ENCODE measurements at regions not wholly inside any gene's neighbourhood (a gene's known extent, or its start where the extent isn't known, plus 50 kb on each side); places are given as distances from the start of the nearest gene placed in this dataset.

DNA sequence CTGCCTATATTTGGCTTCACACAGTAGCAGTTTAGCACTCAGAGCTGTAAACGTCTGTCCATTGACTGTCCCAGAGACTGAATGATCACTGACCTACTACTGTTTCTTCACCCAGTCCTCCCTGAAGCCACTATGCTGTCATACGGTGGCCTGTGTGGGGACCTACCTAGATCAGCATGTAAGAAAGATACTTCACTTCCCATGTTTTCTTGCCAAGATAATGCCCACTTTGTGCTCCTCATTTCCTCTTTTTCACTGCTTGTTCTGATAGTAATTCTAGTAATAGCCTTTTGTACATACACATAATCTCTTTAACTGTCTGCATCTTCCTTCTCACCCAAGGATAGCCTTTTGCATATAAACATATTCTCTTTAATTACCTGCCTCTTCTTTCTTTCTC, 109.9 kb upstream of the TIAM2 start:
- no peak for TF ChIP-seq CTCF (IDR thresholded peaks at IDR 0.05; ENCODE audit: insufficient read depth, missing control alignments)
- no peak for FAIRE-seq
- DNase-seq (ENCODE audit: insufficient read length, low spot score), result no peak

DNA sequence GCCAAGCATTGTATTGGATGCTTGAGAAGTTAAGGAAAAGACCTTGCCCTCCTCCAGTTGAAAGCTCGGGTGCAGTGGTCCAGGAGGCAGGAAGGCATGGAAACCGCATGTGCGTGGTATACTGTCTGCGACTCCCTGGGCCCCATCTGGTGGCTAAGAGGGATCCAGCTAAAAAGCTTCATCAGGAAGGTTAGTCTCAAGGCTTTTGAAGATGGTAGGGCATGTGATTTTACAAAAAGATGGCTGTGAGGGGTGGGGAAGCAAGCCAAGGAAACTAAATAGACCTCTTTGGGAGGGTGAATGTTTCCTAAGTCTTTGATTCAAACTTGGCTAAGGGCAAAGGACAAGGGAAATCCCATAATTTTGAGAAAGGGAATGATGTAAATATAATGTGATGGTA, 109.1 kb upstream of the TIAM2 start:
- TF ChIP-seq CTCF (IDR thresholded peaks at IDR 0.05; ENCODE audit: insufficient read depth, missing control alignments), result no peak
- DNase-seq (ENCODE audit: insufficient read length, low spot score), result no peak

DNA sequence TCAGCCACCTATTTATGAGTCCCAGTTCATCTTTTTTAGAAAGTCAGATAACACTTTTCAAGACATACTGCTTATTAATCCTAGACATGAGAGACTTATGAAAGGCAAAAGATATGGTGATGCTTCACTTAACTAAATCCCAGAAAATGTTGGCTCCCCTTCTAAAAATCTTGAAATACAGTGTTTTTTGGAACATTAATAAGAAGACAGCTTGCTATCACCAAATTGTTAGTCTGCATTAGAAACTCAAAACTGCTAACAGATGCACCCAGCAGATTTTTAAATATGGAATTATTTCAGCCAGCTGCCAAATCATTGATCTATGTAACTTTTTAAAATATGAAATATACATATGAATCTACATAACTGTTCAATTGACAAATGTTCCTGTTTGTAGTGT, 108.6 kb upstream of the TIAM2 start:
- TF ChIP-seq CTCF (IDR thresholded peaks at IDR 0.05; ENCODE audit: insufficient read depth, missing control alignments), result no peak
- no peak for FAIRE-seq
- no peak for DNase-seq (ENCODE audit: insufficient read length, low spot score)

More for the DNA sequence above, 109.1 kb upstream of the TIAM2 start:
- FAIRE-seq, result no peak

DNA sequence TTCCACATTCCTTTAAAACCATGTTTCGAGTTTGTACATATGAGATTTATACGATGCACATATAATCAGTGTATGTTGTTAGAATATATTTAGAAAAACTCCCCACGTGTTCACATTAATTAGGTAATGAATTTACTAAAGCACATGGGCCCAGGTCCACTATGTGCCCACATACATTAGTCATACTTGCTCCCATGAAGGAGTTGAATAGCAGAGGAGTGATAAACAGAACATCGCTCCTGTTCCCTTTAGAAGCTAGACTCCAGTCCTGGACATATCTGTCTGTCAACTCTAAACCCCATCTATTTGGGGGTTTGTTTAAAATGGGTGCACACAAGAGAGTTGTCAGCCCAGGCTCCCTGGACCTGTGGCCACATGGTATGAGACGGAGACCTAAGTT, 108.1 kb upstream of the TIAM2 start:
- DNase-seq (ENCODE audit: insufficient read length, low spot score), result no peak
- no peak for FAIRE-seq
- no peak for TF ChIP-seq CTCF (IDR thresholded peaks at IDR 0.05; ENCODE audit: insufficient read depth, missing control alignments)

DNA sequence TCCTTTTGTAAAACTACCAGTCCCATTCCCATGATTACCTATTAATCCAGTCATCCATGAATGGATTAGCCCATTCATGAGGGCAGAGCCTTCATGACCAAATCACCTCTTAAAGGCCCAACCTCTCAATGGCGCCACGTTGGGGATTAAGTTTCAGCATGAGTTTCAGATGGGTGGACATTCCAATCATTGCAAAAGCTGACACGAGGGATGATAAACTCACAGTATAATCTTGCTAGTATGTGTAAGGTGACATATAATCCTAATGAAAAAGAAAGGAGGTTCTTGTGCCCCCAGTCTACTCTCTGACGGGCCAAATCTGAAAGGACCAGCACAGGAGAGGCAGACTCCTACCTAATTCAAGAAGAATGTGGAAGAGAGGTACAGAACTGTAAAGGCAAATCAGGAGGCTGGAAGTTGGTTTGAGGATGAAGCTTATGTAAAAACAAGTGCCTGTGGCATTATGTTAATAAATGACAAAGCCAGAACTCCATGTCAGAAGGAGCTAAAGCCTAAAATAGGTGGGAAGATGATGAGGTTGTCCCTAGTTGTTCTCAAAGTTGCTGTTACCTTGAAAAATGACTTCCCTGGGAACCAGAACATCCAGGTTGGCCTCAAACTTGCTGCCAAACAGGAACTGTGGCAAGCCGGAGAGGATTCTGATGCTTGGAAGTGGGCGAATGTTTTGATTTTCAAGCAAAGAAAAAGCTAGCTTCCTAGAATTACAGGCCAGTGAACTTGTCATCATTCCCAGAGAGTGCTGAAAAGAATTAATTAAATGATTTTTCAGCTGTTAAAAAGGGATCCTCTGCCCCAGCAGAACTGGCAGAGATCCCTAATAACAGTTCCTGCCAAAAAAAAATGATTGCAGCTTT, 106.5 kb upstream of the TIAM2 start:
- TF ChIP-seq CTCF (IDR thresholded peaks at IDR 0.05; ENCODE audit: insufficient read depth, missing control alignments), result no peak
- DNase-seq (ENCODE audit: insufficient read length, low spot score), result no peak
- no peak for FAIRE-seq

GRCh38 chr6:154890874-154891273, 104.2 kb upstream of the TIAM2 start:
- no peak for TF ChIP-seq CTCF (IDR thresholded peaks at IDR 0.05; ENCODE audit: insufficient read depth, missing control alignments)
- FAIRE-seq (no peak), DNase-seq (ENCODE audit: insufficient read length, low spot score) (no peak)

DNA sequence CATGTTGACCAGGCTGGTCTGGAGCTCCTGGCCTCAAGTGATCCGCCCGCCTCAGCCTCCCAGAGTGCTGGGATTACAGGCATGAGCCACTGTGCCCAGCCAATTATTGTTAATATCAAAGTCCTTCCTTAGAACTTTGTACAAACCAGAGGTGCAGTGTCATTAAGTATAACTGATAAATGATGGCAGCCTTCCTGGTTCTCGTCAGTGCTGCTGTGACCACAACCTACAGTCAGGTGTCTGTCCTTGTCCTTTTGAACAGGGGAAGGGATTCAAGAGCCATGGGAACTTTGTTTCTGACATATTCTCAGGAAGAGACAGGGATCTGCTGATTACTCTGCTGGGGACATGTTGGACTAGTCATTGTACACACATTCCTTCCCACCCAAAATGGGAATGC, 103.2 kb upstream of the TIAM2 start:
- FAIRE-seq, result no peak
- DNase-seq (ENCODE audit: insufficient read length, low spot score), result no peak
- TF ChIP-seq CTCF (IDR thresholded peaks at IDR 0.05; ENCODE audit: insufficient read depth, missing control alignments), result no peak
